ENCODE measurements at regions not wholly inside any gene's neighbourhood (a gene's known extent, or its start where the extent isn't known, plus 50 kb on each side); places are given as distances from the start of the nearest gene placed in this dataset.

GRCh38 chr10:131822013-131822691 is 78.7 kb upstream of the PPP2R2D start:
- TF ChIP-seq MXI1 (IDR thresholded peaks at IDR 0.05; ENCODE audit: low read depth, low read length) (no peak), EP300 (IDR thresholded peaks at IDR 0.05; ENCODE audit: borderline replicate concordance in 1 of 2, control insufficient read depth in 1 of 2, low read depth in 2 of 2, low read length in 2 of 2) (no peak), CTCF (IDR thresholded peaks at IDR 0.05 in 2 of 3, conservative IDR thresholded peaks at IDR 0.05 in 1 of 3; ENCODE audit: control insufficient read depth in 2 of 3, extremely low read depth in 1 of 3, insufficient read depth in 1 of 3, low read depth in 3 of 3, low read length in 3 of 3) (no peak), SMAD1 (IDR thresholded peaks at IDR 0.05; ENCODE audit: low read depth, partially characterized antibody) (no peak)
